Skin of body (tissue), 1 donor: ENCODE measurements at regions not wholly inside any gene's neighbourhood (a gene's known extent, or its start where the extent isn't known, plus 50 kb on each side); places are given as distances from the start of the nearest gene placed in this dataset.

Experiments
- DNase-seq: peaks from one replicate; lab custom pipeline; 2025; lab: John Stamatoyannopoulos, UW

DNA sequence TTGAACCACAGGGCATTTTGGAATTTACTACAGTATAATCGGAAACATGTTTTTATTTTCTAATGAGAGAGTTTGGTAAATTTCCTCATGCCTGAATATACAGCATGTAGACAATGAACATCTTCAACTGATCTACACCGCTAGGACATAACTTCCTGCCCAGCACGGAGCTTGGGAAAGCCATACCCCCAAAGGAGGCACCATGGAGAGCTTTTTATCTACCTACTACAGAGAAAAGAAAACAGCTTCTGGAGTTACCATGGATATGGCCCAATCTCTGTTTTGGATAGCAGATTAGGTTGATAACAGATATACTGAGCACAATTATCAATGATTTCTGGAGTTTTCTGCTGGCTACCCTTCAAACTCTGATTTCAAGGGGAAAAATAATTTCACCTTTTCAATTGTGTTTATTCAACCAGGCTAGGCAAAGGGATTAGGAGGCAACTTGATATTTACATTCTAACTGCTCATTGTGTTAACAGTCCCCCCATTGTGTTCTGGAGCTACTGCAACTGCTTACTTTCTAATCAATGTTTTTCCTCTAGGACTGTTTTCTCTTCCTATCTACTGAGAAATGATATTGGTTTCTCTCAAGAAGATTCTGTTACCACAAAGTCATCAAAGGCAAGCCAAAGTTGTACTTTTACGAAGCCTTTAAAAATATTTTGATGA lies 123.0 kb upstream of the ARHGAP28 start:
- DNase-seq: no peak

DNA sequence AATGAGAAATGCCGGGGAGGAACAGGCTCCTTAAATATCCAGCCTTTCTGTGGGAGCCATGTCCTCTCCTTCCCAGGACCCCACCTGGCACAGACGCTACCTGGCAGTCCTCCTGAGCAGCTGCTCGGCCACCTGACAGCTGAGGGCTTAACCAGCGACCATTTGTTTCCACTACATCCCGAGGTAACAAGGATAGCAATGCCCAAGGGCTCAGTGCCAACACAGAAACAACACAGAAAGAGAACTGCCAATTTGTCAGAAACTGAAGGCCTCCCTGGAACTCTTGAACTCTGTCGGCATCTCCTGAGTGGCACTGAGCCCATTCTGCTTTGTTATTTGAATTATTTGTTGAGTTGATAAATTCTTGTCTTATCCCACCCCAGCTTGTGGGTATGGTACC lies 122.2 kb upstream of the ARHGAP28 start:
- DNase-seq: no peak

GRCh38 chr18:6609666-6610264 lies 119.8 kb upstream of the ARHGAP28 start:
- DNase-seq: peak; percentile 63

GRCh38 chr18:6610466-6610865 lies 119.0 kb upstream of the ARHGAP28 start:
- peak; percentile 76 for DNase-seq

DNA sequence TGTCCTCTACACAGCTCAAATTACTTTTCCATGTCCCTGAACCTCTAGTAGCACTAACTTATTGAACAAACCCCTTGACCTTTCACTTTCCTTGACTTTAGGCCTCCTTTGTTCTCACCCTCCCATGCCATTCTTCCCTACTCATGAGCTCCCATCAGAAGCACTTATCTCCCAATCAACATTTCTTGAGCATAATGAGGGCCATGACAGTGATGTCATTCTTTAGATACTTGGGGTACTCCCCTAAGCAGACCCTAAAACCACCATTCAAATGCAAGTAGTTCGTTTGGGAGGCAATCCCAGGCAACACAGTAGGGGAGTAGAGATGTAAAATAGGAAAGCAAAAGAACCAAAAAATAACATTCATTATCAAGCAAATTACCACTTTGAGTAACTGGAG lies 115.9 kb upstream of the ARHGAP28 start:
- DNase-seq: no peak

GRCh38 chr18:6614952-6615351 lies 114.6 kb upstream of the ARHGAP28 start:
- no peak for DNase-seq

- no peak for DNase-seq
Measured at GRCh38 chr18:6616981-6617380, 112.5 kb upstream of the ARHGAP28 start.

DNA sequence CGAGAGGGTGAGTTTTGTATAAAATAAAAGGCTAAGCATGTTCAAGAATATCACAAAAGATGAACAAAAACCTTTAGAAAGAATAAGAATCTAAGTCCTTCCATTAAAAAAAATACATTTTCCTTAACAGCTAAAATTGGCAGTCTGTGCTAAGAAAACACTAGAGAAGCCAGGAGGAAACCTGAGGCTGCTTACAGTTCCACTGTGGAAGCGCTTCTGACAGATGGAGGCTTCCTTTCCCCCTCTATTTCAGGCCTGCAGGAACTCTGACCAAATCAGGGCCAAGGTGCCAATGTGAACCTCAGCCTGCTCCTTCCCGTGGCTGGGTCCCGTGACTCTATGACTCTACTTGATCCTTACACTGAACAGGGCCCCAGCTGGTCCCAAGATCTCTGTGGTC lies 108.1 kb upstream of the ARHGAP28 start:
- DNase-seq: no peak

DNA sequence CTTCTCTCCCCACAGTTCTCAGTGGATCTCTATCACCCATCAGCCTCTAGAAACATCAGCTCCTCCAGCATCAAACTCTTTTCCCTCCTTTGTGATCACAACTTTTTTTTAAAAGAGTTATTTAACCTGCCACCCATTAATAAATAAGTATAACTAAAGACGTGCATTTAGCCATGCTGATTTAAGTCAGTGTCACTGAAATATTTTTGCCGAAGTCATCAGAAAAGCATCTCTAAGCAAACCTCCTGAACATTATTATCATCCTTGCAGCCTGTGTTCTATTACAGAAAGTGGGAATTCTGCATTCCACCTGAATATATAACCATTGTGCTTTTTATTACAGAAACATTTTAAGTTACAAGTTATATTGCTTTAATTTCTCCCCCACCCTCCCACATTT lies 106.2 kb upstream of the ARHGAP28 start:
- DNase-seq: no peak

- DNase-seq: peak; percentile 69
Measured at GRCh38 chr18:6624271-6624660, 105.2 kb upstream of the ARHGAP28 start.

DNA sequence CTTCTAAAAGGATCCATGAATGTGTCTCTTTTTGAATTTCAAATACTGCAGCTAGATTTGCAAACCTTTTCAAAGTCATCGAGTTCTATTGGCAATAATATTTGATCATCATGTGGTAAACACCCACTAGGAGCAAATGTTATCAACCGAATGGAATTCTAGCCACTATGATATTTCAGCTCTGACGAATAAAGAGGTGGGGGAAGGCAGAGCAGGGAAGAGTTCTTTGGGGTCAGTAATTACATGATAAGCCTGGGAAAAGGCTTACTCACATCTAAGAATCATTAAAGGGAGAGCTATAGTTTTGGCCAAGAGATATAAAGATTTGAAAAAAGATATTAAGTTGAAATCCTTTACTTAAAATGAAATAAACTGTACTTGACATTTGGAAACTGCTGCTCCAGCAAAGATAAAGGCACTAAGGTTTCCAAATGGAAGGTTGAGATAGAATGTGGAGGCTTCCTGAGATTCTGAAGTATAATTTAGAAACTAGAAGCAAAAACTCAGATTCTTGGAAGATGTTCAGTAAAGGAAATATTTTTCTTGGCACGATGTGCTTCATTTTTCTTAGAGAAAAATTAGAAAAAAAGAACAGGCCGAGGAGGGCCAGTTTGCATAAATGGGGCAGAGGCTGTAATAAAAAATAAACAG lies 104.7 kb upstream of the ARHGAP28 start:
- peak; percentile 69 for DNase-seq

DNA sequence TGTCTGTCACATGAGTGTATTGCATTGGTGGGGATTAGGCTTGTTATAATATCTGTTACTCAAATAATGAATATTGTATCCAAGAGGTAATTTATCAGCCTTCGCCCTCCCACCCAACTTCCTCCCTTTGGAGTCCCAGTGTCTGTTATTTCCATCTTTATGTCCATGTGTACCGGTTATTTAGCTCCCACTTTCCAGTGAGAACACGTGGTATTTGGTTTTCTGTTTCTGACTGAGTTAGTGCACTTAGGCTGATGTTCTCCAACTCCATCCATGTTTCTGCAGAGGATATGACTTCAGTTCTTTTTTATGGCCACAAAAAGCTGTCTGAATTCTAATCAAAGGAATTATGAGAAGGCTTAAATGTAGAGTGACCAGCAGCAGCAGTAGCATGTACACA lies 104.0 kb upstream of the ARHGAP28 start:
- DNase-seq: no peak

- no peak for DNase-seq
Measured at GRCh38 chr18:6626457-6626856, 103.1 kb upstream of the ARHGAP28 start.

GRCh38 chr18:6627645-6628044 lies 101.9 kb upstream of the ARHGAP28 start:
- DNase-seq: no peak

- no peak for DNase-seq
Measured at GRCh38 chr18:6628187-6628586, 101.3 kb upstream of the ARHGAP28 start.

DNA sequence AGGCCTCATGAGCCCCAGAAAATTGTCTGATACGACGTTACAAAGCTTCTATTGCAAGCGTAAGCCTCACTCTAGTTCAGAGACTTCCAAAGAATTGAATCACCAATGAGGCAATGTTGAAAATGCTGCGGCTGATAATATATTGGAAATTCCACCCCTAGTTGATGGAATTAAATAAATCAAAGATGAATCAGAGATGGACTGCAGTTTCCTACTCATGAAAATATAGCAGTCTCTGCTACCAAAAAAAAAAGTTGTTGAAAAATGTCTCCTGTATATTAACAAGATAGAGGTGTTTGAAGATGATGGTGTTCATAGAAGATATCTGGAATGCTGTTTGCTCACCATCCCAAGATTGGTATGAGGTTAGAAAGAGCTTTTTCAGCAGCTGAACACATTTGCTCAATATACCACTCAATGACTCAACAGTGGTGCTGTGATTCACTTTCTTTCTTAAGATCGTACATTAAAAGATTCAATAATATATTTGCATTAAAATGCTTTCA lies 99.8 kb upstream of the ARHGAP28 start:
- no peak for DNase-seq

DNA sequence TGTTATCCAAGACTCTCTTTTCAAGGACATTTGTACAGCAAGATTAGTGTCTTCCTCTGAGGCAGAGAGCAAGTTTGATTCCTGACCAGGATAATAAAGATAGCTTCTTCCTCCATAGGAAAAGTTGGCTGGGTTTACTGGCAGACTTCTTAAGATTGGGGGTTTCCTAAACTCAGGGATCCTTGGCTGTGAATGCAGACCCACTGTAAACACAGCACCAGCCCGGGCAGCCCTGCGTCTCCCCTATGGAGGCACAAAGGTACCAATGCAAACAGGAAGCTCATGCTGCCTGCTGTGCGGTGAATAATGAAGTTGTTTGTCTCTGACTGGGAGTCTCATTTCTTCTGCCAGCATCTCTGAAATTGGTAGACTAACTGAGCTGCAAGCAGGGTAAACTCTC lies 96.2 kb upstream of the ARHGAP28 start:
- no peak for DNase-seq

- peak; percentile 8 for DNase-seq
Measured at GRCh38 chr18:6636091-6636490, 93.4 kb upstream of the ARHGAP28 start.

DNA sequence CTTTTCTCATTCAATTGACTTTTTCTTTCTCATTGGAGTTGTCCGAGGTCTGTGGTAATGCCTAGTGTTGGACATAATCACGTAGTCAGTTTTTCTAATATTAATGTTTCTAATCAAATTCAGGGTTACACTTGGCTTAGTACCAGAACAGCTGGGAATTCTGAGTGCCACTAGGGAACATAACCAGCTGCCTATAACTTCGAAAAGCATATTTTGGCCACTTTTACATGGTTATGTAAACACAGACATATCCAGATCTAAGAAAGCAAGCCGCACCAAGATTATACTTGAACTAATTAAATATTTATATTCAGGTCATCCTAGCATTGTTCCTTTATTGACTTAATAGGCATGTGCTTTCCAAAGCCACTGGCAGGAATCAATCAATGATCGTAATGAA lies 91.1 kb upstream of the ARHGAP28 start:
- peak; percentile 24 for DNase-seq

DNA sequence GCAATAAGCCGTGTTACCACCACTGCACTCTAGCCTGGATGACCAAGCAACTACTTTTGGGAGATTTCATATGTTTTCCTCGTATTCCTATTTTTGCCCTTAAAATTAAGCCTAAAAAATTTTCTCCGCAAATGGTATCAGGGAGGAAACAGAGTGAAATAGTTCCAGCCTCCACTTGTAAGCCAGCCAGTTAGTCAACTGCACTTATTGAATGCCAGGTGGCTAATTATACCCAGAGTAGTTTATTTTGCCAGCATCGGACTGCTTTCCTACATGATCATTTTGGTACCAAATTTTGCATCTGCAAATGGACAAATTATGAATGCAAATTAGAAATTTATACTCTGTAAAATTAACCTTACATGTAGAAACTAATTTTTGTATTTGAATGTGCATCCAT lies 90.2 kb upstream of the ARHGAP28 start:
- no peak for DNase-seq

- DNase-seq: no peak
Measured at GRCh38 chr18:6644836-6645627, 84.5 kb upstream of the ARHGAP28 start.

DNA sequence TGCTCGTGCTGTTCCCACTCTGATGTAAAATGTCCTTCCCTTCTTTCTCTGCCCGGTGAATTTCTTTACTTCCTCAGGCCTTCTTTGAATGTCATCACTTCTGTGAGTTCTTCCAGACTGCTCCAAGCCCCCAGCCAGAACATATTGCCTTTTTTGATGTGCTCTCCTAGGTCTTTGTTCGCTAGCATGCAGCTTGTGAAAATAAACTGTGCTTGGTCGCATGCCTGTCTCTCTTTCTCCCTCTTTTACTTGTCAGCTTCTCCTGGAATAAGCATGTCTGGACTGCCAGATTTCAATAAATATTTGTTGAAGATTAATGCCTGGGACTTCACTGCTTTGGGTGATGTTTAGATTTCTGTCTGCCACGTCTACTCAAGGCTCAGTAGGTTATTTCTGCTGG lies 82.7 kb upstream of the ARHGAP28 start:
- DNase-seq: peak; percentile 21
